HG03108 (cell line): ENCODE measurements at regions not wholly inside any gene's neighbourhood (a gene's known extent, or its start where the extent isn't known, plus 50 kb on each side); places are given as distances from the start of the nearest gene placed in this dataset.

Experiments
- ATAC-seq: cut with Tn5 transposase; IDR thresholded peaks from one replicate; pipeline ENCODE4 v1.9.1; 2021; ENCODE audit warnings: moderate library complexity; ENCODE audit not compliant: unreplicated experiment

- ATAC-seq = no peak
Measured at GRCh38 chr4:19010761-19011160, 989.2 kb upstream of the LCORL start.

DNA sequence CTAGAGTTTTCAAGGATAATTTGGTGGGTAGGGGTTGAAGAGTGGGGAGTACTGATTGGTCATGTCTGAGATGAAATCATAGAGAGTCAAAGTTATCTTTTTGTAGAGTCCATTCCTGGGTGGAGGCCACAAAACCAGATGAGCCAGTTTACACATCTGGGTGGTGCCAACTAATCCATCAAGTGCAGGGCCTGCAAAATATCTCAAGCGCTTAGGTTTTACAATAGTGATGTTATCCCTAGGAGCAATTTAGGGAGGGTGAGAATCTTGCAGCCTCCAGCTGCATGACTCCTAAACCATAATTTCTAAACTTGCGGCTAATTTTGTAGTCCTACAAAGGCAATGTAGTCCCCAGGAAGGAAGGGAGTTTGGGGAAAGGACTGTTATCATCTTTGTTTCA is 988.3 kb upstream of the LCORL start:
- no peak for ATAC-seq

DNA sequence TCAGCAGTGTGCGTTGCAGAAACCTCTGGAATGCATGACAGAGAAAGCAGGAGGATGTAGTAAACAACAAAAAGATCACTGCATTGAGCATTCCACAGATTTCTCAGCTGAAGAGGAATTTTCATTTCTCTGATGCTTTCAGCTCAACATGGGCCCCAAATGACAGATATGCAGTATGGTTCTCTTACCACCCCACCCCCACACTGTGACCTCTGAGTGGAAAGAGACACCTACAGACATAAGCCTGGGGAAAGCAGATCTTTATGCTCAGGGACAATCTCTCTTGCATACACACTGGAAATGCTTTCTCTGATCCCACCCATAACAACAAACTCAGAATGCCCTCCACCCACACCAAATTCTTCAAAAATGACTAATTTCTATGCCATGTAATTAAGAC is 983.7 kb upstream of the LCORL start:
- no peak for ATAC-seq

GRCh38 chr4:19002170-19002569 is 980.6 kb upstream of the LCORL start:
- ATAC-seq = no peak

GRCh38 chr4:18999595-18999994 is 978.0 kb upstream of the LCORL start:
- ATAC-seq = no peak

GRCh38 chr4:18981234-18981615 is 959.7 kb upstream of the LCORL start:
- no peak for ATAC-seq

- peak; percentile 70 for ATAC-seq
Measured at GRCh38 chr4:18980516-18981233, 959.1 kb upstream of the LCORL start.

GRCh38 chr4:18976884-18977283 is 955.3 kb upstream of the LCORL start:
- no peak for ATAC-seq

DNA sequence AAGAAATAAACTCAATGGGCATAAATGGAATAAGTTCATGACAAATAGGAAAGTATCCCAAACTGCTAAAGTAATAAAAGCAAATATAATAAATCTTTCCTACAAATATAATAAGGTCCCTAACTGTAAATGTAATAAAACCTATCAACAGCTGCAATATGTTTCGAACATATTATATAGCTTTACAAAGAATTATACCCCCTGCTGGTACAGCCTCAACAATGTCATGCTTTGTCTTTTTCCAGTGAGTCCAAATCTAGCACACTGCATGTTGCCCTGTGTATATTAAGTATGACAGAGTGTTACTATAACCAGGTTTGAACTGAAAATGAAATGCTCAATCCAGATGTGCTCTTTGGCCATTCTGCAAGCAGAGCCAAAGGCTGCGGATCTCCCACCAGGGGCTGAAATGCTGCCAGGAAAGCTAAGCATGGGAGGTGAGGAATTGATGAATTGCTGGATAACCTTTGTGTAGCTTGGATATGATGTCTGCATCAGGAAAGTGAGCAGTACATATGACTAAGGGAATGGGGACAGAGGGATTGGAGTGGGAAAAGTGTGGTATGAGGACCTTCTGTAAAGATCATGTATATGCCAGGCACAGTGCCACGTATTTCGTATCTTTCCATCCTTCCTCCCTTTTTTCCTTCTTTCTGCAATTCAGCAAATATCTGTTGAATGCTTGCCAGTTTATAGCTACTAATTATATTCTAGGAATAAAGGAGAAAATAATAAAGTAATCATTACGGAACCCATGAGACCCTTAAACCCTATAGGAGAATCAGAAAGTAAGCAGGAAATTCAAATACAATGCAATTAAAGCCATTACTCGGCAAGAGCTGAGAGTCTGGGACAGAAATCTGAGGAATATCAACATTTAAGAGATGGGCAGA is 954.6 kb upstream of the LCORL start:
- ATAC-seq = no peak

- ATAC-seq = no peak
Measured at GRCh38 chr4:18973296-18973695, 951.7 kb upstream of the LCORL start.

DNA sequence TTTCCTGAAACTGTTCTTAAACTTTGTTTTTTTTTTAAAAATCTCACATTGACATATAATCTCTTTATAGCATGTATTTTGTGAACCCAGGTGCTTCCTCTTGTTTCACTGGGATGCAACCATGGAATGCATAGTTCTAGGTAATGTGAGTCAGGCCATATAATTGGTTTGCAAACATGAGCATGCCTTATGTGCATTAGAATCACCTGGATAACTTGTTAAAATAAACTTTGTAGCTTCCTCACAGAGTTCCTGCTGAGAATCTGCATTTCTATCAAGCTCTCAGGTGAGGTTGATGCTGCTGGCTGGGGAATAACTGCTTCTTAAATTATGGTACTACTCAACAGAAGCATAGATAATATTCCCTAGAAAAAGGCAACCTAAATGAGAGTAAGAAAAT is 940.3 kb upstream of the LCORL start:
- no peak for ATAC-seq

GRCh38 chr4:18961266-18961665 is 939.7 kb upstream of the LCORL start:
- no peak for ATAC-seq

DNA sequence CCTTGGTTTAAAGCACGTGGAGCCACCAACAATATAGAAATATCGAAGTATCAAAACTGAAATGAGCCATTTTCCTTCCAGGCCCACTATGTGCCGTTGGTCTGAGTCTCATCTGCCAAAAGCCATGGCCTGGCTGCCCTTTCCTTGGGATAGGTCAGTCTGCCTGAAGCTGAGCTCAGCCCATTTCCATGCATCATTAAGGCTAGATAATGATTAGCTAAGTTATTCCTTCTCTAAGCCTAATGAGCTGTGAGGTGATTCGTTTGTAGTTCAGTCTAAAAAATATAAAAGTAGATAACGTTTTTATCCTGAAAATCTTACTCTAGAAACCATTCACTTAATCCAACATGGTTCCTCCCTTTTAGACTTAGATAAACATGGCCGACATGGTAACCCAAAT is 936.2 kb upstream of the LCORL start:
- no peak for ATAC-seq

DNA sequence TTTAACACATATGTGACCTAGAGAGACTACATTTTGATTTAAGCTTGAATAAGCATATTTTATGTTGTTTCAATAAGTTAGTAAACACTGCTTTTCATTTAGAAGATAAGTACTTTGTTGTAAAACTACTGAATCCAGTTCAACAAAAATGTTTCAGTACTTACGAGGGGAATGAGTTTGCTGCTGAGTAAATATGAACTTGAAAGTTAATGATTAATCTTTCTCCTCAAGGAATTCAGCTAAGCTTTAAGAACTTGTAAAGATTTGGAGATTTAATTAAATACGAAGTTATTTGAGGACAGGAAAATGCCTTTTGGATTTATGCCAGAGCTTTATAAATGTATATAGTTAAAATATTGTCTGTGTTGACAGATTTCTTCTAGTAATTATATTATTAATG is 933.0 kb upstream of the LCORL start:
- ATAC-seq = no peak

GRCh38 chr4:18953613-18954012 is 932.1 kb upstream of the LCORL start:
- ATAC-seq = no peak

DNA sequence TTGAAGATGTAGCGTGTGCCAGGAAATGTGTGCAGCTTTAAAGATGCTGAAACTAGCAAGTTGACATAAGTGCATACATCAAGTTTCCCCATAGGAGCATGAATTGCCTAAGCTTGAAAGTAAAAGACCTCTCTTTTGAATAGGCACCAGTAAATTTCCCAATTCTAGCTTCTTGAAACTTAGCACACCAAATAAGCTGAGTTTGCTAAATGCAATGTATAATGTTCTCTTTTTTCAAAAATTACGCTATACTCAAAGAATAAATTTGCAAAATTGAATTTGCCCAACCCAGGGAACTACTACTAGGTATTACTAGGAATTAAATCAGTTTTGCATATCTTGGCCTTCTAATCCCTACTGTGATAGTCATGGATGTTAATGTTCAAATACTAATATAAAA is 923.9 kb upstream of the LCORL start:
- ATAC-seq = no peak

GRCh38 chr4:18942874-18943273 is 921.3 kb upstream of the LCORL start:
- ATAC-seq = no peak

DNA sequence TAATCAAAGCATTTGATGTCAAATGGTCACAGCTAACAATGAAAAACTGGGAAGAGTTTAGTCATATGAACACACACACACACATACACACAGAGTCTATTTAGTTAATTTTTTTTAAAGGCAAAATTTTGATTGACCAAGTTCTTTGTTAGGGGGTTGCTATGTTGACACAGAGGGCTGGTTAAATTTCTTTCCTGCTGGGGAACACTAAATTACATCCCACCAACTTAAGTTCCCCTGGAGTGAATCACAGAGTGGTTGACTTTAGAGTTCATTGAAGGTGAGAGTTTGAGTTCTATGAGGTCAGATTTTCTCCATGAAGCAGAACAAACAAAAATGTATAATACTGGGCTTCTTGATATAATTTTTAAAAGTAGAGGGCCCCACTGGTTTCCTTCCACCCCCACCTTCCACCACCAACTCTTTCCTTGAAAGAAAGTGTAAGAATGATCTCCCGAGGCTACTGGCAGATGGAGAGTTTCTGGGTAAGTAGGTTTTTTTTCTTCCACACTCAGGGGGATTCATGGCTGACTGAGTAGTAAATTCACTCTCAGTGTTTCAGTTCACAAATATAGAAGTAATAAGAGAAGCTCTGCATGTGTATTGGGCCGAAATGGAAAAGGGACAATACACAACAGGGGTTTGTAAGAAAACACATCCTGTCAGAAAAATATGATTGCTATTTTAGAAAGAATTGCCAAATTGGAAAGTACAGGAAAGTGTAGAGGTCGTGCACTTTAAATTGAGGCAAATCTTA is 917.0 kb upstream of the LCORL start:
- ATAC-seq = no peak

DNA sequence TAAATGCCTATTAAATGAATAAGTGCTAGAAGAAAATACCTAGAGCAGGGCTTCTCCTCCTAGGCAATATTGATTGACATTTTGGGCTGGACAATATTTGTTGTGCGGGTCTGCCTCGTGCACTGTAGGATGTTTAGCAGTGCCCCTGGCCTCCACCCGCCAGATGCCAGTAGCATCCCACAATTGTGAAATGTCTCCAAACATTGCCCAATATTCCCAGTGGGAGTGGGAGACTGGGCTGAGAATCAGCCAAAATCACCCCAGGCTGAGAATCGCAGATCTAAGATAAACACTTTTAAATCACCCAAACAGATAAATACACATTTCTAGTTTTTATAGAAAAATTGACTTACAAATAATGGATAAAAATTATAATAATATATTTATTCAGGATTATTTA is 916.2 kb upstream of the LCORL start:
- ATAC-seq = no peak

DNA sequence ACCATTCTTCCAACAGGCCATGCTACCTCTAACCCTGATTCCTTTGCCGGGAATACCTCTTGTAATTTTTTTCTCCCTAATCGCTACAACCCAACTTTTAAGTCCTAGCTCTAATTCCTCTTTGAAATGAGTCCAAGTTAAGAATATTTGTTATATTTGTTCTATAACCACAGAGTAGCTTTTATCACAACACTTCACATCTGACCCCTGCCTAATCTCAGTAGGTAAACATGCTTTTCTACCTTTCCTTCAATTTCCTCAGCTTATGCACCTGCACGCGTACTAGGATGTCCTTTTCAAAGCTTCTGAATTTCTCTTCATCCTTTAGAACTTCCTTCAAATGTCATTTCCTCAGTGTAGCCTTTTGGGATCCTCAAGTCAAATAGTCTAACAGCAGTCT is 915.5 kb upstream of the LCORL start:
- no peak for ATAC-seq

GRCh38 chr4:18935659-18936345 is 914.2 kb upstream of the LCORL start:
- ATAC-seq = no peak
